ENCODE measurements at regions not wholly inside any gene's neighbourhood (a gene's known extent, or its start where the extent isn't known, plus 50 kb on each side); places are given as distances from the start of the nearest gene placed in this dataset.

- no peak for TF ChIP-seq ZNF24 (tag by site-specific recombination; IDR thresholded peaks at IDR 0.05)
- no peak for TF ChIP-seq CTCF (tag by site-specific recombination; IDR thresholded peaks at IDR 0.05)
- TF ChIP-seq RBAK (tag by site-specific recombination; IDR thresholded peaks at IDR 0.05): no peak
Measured at GRCh38 chr12:76176940-76177339, 92.5 kb upstream of the NAP1L1 start.

Measured in HEK293 (cell line).